Hindlimb muscle (tissue), 1 donor: ENCODE measurements at regions not wholly inside any gene's neighbourhood (a gene's known extent, or its start where the extent isn't known, plus 50 kb on each side); places are given as distances from the start of the nearest gene placed in this dataset.

ENCODE experiments used
- DNase-seq: peaks from one replicate; pipeline ENCODE4 v3.0.0-alpha.2; 2013

GRCh38 chr9:91073049-91073810 lies 271.6 kb downstream of the SYK start:
- no peak for DNase-seq

GRCh38 chr9:91073811-91074771 lies 272.5 kb downstream of the SYK start:
- no peak for DNase-seq

- DNase-seq: no peak
Observed at GRCh38 chr9:91074866-91075265, 273.2 kb downstream of the SYK start.

- DNase-seq: no peak
Observed at GRCh38 chr9:91075279-91075678, 273.7 kb downstream of the SYK start.

- no peak for DNase-seq
Observed at GRCh38 chr9:91077624-91078368, 276.2 kb downstream of the SYK start.

GRCh38 chr9:91078369-91078695 lies 276.7 kb downstream of the SYK start:
- DNase-seq: no peak

- no peak for DNase-seq
Observed at GRCh38 chr9:91082731-91083130, 279.0 kb downstream of the AUH start.

GRCh38 chr9:91084896-91085516 lies 276.7 kb downstream of the AUH start:
- no peak for DNase-seq

GRCh38 chr9:91085517-91086291 lies 276.0 kb downstream of the AUH start:
- no peak for DNase-seq

GRCh38 chr9:91086657-91087461 lies 274.9 kb downstream of the AUH start:
- no peak for DNase-seq

GRCh38 chr9:91087462-91087759 lies 274.3 kb downstream of the AUH start:
- DNase-seq: no peak

- DNase-seq: no peak
Observed at GRCh38 chr9:91089405-91090129, 272.2 kb downstream of the AUH start.

GRCh38 chr9:91090130-91090410 lies 271.6 kb downstream of the AUH start:
- DNase-seq: no peak

GRCh38 chr9:91092214-91092613 lies 269.5 kb downstream of the AUH start:
- no peak for DNase-seq

- no peak for DNase-seq
Observed at GRCh38 chr9:91094324-91095088, 267.2 kb downstream of the AUH start.

GRCh38 chr9:91098203-91098850 lies 263.4 kb downstream of the AUH start:
- no peak for DNase-seq

- DNase-seq: no peak
Observed at GRCh38 chr9:91099436-91099835, 262.3 kb downstream of the AUH start.

GRCh38 chr9:91100878-91101450 lies 260.8 kb downstream of the AUH start:
- DNase-seq: no peak

GRCh38 chr9:91101611-91102168 lies 260.0 kb downstream of the AUH start:
- DNase-seq: no peak
